Mucosa of descending colon (tissue), 3 donors: ENCODE measurements at regions not wholly inside any gene's neighbourhood (a gene's known extent, or its start where the extent isn't known, plus 50 kb on each side); places are given as distances from the start of the nearest gene placed in this dataset.

Experiments
- ATAC-seq: fragments of 200-7000 bp; cut with Tn5 transposase; one replicate; pipeline ENCODE4 v1.9.1; 2020; ENCODE audit warnings: mild to moderate bottlenecking, moderate library complexity
- DNase-seq, 3 donors: peaks; one replicate each; pipeline ENCODE4 v3.0.0-alpha.2; 2020
- H3K36me3 ChIP-seq: fragments of 200-600 bp; one replicate; pipeline ENCODE4 v1.8.0; 2021; ENCODE audit warnings: low read depth, mild to moderate bottlenecking
- H3K4me1 ChIP-seq: fragments of 200-600 bp; one replicate; pipeline ENCODE4 v1.8.0; 2021; ENCODE audit warnings: low read depth, mild to moderate bottlenecking
- H3K4me3 ChIP-seq: fragments of 200-600 bp; one replicate; pipeline ENCODE4 v1.8.0; 2021; ENCODE audit warnings: mild to moderate bottlenecking
- H3K9me3 ChIP-seq: fragments of 200-600 bp; one replicate; pipeline ENCODE4 v1.8.0; 2021; ENCODE audit warnings: mild to moderate bottlenecking
- CTCF ChIP-seq: fragments of 200-600 bp; IDR thresholded peaks from one replicate; pipeline ENCODE4 v1.8.0; 2022; ENCODE audit warnings: antibody characterized with exemption, mild to moderate bottlenecking
- intact Hi-C, 2 donors: fragments of 100-400 bp; cut with DNase I in 1 of 2; cut with micrococcal nuclease in 1 of 2; formaldehyde crosslinking; loops; one replicate each; pipeline versions ENCODE4 v1.11.0 to v1.11.1; 2022; cut with DNase I, micrococcal nuclease
- donor health status: DM: no; HTN: no; CAD: no; lungs with moderate emphysema.
- donor health status: DM: no; HTN: no; CAD: no.
- donor health status: DM: no; HTN: yes; CAD: no.

GRCh38 chr11:19602891-19603290 is 109.7 kb upstream of the NAV2 start:
- intact Hi-C loops = no loop called here
- Histone ChIP-seq H3K4me1 (no peaks in the 10 kb centered on the region), H3K9me3 (no peaks in the 10 kb centered on the region), H3K4me3 (no peak overlapping the region), H3K36me3 (no peaks in the 10 kb centered on the region)
- DNase-seq (no peak), ATAC-seq (no peak)
- TF ChIP-seq CTCF = no peak

- H3K36me3 ChIP-seq = no peaks in the 10 kb centered on the region
- no peak for DNase-seq
- no peak for ATAC-seq
- intact Hi-C loops = no loop called here
- no peak for TF ChIP-seq CTCF
- no peak overlapping the region for H3K4me3 ChIP-seq
- H3K4me1 ChIP-seq = no peaks in the 10 kb centered on the region
- no peaks in the 10 kb centered on the region for H3K9me3 ChIP-seq
These were observed 110.2 kb upstream of the NAV2 start for GRCh38 chr11:19602406-19602805.

- H3K4me3 ChIP-seq = no peak overlapping the region
- H3K36me3 ChIP-seq = no peaks in the 10 kb centered on the region
- no peak for DNase-seq
- no peaks in the 10 kb centered on the region for H3K4me1 ChIP-seq
- no peak for ATAC-seq
- no peaks in the 10 kb centered on the region for H3K9me3 ChIP-seq
- intact Hi-C loops = no loop called here
- TF ChIP-seq CTCF = no peak
These were observed 111.4 kb upstream of the NAV2 start for GRCh38 chr11:19601235-19601634.

- H3K9me3 ChIP-seq = no peaks in the 10 kb centered on the region
- ATAC-seq (no peak), DNase-seq (no peak)
- TF ChIP-seq CTCF = no peak
- intact Hi-C loops = no loop called here
- H3K4me3 ChIP-seq = no peak overlapping the region
- no peaks in the 10 kb centered on the region for H3K4me1 ChIP-seq
- H3K36me3 ChIP-seq = no peaks in the 10 kb centered on the region
These were observed 113.0 kb upstream of the NAV2 start for GRCh38 chr11:19599681-19600080.

GRCh38 chr11:19598876-19599486 is 113.7 kb upstream of the NAV2 start:
- Histone ChIP-seq H3K9me3 (no peaks in the 10 kb centered on the region), H3K4me3 (no peak overlapping the region), H3K36me3 (no peaks in the 10 kb centered on the region), H3K4me1 (no peaks in the 10 kb centered on the region)
- no peak for TF ChIP-seq CTCF
- no peak for ATAC-seq
- no peak for DNase-seq
- intact Hi-C loops = no loop called here

GRCh38 chr11:19598456-19598855 is 114.2 kb upstream of the NAV2 start:
- Histone ChIP-seq H3K4me1 (no peaks in the 10 kb centered on the region), H3K36me3 (no peaks in the 10 kb centered on the region), H3K9me3 (no peaks in the 10 kb centered on the region), H3K4me3 (no peak overlapping the region)
- intact Hi-C loops = no loop called here
- TF ChIP-seq CTCF = no peak
- ATAC-seq (no peak), DNase-seq (no peak)
